ENCODE measurements at regions not wholly inside any gene's neighbourhood (a gene's known extent, or its start where the extent isn't known, plus 50 kb on each side); places are given as distances from the start of the nearest gene placed in this dataset.

DNA sequence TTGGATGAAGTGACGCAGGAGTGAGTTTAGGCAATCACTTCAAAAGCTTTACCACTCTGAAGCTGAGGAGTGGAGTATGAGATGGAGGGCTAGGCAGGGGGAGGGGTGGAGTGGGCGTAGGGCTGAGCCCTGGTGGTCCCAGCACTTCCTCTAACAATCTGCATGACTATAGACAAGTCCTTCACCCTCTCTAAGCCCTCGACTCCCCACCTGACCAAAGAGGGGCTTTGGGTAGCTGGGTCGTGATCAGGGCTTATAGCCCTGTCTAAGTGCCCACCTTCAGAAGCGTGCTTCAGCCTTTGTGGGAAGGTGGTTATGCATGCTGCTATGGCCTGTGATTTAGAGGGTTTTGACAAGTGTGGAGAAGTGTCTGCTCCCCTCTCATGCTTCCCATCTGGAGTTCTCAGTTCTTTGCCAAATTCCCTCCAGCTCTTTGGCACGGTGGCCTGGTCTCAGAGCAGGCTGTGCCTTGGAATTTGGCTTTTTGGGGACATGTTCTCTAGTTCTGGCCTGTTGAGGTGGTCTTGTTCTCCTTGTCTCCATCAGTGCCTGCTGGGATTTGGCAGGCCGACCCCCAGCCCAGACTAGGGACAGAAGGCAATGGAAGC, 53.0 kb downstream of the ACTBL2 start:
- TF ChIP-seq, protein P1, sequence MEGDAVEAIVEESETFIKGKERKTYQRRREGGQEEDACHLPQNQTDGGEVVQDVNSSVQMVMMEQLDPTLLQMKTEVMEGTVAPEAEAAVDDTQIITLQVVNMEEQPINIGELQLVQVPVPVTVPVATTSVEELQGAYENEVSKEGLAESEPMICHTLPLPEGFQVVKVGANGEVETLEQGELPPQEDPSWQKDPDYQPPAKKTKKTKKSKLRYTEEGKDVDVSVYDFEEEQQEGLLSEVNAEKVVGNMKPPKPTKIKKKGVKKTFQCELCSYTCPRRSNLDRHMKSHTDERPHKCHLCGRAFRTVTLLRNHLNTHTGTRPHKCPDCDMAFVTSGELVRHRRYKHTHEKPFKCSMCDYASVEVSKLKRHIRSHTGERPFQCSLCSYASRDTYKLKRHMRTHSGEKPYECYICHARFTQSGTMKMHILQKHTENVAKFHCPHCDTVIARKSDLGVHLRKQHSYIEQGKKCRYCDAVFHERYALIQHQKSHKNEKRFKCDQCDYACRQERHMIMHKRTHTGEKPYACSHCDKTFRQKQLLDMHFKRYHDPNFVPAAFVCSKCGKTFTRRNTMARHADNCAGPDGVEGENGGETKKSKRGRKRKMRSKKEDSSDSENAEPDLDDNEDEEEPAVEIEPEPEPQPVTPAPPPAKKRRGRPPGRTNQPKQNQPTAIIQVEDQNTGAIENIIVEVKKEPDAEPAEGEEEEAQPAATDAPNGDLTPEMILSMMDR (optimal IDR thresholded peaks at IDR 0.05 in 1 of 3, IDR thresholded peaks at IDR 0.05 in 1 of 3, conservative IDR thresholded peaks at IDR 0.05 in 1 of 3; ENCODE audit: extremely low read depth in 1 of 3, insufficient read depth in 2 of 3, low read length in 3 of 3) = no peak
- TF ChIP-seq EZH2 (IDR thresholded peaks at IDR 0.05; ENCODE audit: low read length) = no peak

Measured in keratinocyte (primary cell).